ENCODE measurements at regions not wholly inside any gene's neighbourhood (a gene's known extent, or its start where the extent isn't known, plus 50 kb on each side); places are given as distances from the start of the nearest gene placed in this dataset.

- no peak for TF ChIP-seq CTCF (IDR thresholded peaks at IDR 0.05)
- no peak for TF ChIP-seq EP300 (IDR thresholded peaks at IDR 0.05)
Observed at GRCh38 chr4:89614155-89614554, 222.8 kb downstream of the SNCA start.
